WERI-Rb-1 (cell line): ENCODE measurements at regions not wholly inside any gene's neighbourhood (a gene's known extent, or its start where the extent isn't known, plus 50 kb on each side); places are given as distances from the start of the nearest gene placed in this dataset.

Source experiments
- DNase-seq: peaks from one replicate; pipeline ENCODE4 v3.0.0-alpha.2; 2020
- H3K27ac ChIP-seq: fragments of 250-450 bp; sonication (Bioruptor Pico); 2 replicates; pipeline ENCODE4 v1.5.1; 2020; ENCODE audit warnings: mild to moderate bottlenecking, moderate library complexity
- H3K27me3 ChIP-seq: fragments of 250-450 bp; sonication (Bioruptor Pico); 2 replicates; pipeline ENCODE4 v1.5.1; 2021; ENCODE audit warnings: mild to moderate bottlenecking, low read depth, moderate library complexity; ENCODE audit not compliant: insufficient read depth, severe bottlenecking
- H3K36me3 ChIP-seq: fragments of 250-450 bp; sonication (Bioruptor Pico); 2 replicates; pipeline ENCODE4 v1.5.1; 2020; ENCODE audit warnings: mild to moderate bottlenecking, moderate library complexity
- H3K4me3 ChIP-seq: 2 replicates; pipeline ENCODE4 v1.5.1; 2011; ENCODE audit warnings: low read depth, mild to moderate bottlenecking, control low read depth, low read length
- H3K9me3 ChIP-seq: fragments of 250-450 bp; sonication (Bioruptor Pico); 2 replicates; pipeline ENCODE4 v1.5.1; 2021; ENCODE audit warnings: mild to moderate bottlenecking, moderate library complexity; ENCODE audit not compliant: severe bottlenecking
- CTCF ChIP-seq: IDR thresholded peaks from 2 replicates; pipeline ENCODE4 v1.5.1; 2011; ENCODE audit warnings: low read depth, mild to moderate bottlenecking, control low read depth, inconsistent platforms, low read length

GRCh38 chr5:23396346-23396745 lies 111.1 kb upstream of the PRDM9 start:
- no peaks in the 10 kb centered on the region for H3K9me3 ChIP-seq
- no peaks in the 10 kb centered on the region for H3K27me3 ChIP-seq
- TF ChIP-seq CTCF: no peak
- no peak overlapping the region for H3K27ac ChIP-seq
- no peak for DNase-seq
- H3K36me3 ChIP-seq: no peaks in the 10 kb centered on the region
- no peak overlapping the region for H3K4me3 ChIP-seq

GRCh38 chr5:23389291-23390101 lies 117.9 kb upstream of the PRDM9 start:
- TF ChIP-seq CTCF: no peak
- no peak for DNase-seq
- Histone ChIP-seq H3K27me3 (no peaks in the 10 kb centered on the region), H3K9me3 (no peaks in the 10 kb centered on the region), H3K4me3 (no peak overlapping the region), H3K27ac (no peak overlapping the region), H3K36me3 (no peaks in the 10 kb centered on the region)

- Histone ChIP-seq H3K27me3 (no peaks in the 10 kb centered on the region), H3K9me3 (peaks cover 3% of the 10 kb centered on the region), H3K36me3 (no peaks in the 10 kb centered on the region), H3K27ac (no peak overlapping the region), H3K4me3 (no peak overlapping the region)
- no peak for DNase-seq
- TF ChIP-seq CTCF: no peak
Observed at GRCh38 chr5:23385036-23385435, 122.4 kb upstream of the PRDM9 start.

GRCh38 chr5:23372177-23372576 lies 135.2 kb upstream of the PRDM9 start:
- Histone ChIP-seq H3K4me3 (no peak overlapping the region), H3K9me3 (no peaks in the 10 kb centered on the region), H3K27me3 (no peaks in the 10 kb centered on the region), H3K27ac (no peak overlapping the region), H3K36me3 (no peaks in the 10 kb centered on the region)
- no peak for TF ChIP-seq CTCF
- no peak for DNase-seq

GRCh38 chr5:23368393-23368792 lies 139.0 kb upstream of the PRDM9 start:
- Histone ChIP-seq H3K9me3 (no peaks in the 10 kb centered on the region), H3K36me3 (no peaks in the 10 kb centered on the region), H3K4me3 (no peak overlapping the region), H3K27ac (no peak overlapping the region), H3K27me3 (no peaks in the 10 kb centered on the region)
- TF ChIP-seq CTCF: no peak
- no peak for DNase-seq

- no peak for TF ChIP-seq CTCF
Observed at GRCh38 chr5:23367874-23368273, 139.5 kb upstream of the PRDM9 start.

More at GRCh38 chr5:23367874-23368273, 139.5 kb upstream of the PRDM9 start:
- no peaks in the 10 kb centered on the region for H3K27me3 ChIP-seq
- no peak for DNase-seq
- H3K36me3 ChIP-seq: no peaks in the 10 kb centered on the region
- no peak overlapping the region for H3K4me3 ChIP-seq
- no peaks in the 10 kb centered on the region for H3K9me3 ChIP-seq
- no peak overlapping the region for H3K27ac ChIP-seq
